GM18526 (cell line): ENCODE measurements at regions not wholly inside any gene's neighbourhood (a gene's known extent, or its start where the extent isn't known, plus 50 kb on each side); places are given as distances from the start of the nearest gene placed in this dataset.

Experiments
- POLR2A ChIP-seq: IDR thresholded peaks from 3 replicates; pipeline ENCODE4 v1.6.1; 2011; ENCODE audit not compliant: insufficient read length; ENCODE audit errors: extremely low read depth

DNA sequence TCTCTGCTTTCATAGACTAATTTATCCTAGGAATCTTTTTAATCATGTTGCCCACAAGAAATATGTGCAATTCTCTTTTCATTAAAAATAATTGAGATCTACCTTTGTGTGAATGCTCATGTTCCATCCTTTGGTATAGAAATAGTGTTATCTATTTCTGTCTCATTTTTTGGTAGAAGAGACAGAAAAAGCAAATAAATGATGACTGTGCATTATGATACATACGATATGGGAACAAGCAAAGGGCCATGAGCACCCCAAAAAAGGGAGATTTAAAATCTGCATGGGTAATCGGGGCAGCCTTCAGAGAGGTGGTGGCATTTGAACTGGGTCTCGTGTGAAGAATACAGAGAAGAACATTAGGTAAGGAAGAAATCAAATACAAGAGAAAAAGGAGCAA, 1197.5 kb upstream of the AUTS2 start:
- TF ChIP-seq POLR2A, result no peak

DNA sequence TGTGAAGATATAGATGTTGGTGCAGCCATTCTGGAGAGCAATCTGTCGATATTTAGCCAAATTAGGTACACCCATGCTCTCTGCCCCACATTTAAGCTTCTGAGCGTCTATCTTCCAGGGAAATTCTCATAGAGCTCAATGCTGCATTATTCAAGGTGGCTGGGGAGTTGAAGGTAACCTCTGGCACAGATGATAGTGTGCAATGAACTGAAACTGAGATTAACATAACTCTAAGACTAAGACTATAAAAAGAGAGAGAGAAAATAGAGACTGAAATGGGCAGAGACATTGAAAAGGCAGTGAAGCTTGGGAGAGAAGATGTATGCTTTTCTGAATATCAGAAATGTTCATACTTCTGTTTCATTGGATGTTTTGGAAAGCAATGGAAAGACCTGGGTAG, 1197.0 kb upstream of the AUTS2 start:
- TF ChIP-seq POLR2A, result no peak

DNA sequence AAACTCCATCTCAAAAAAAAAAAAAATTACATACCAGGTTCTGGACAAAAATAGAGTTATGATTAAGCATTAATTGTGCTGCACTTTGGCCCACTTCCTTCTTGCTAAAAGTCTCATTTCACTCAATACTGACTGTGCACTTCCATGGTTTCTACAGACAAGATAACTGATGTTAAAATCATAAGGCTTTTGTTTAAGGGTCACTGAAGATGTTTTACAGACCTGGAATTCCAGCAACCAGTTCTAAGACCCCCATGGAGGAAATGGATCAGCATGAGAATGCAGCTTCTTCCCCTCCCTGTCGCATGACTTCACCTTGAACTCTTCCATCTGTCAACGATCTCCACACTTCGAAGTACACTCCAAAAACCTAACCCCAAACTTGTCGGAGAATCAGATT, 1191.8 kb upstream of the AUTS2 start:
- no peak for TF ChIP-seq POLR2A

GRCh38 chr7:68407460-68407859, 1190.8 kb upstream of the AUTS2 start:
- TF ChIP-seq POLR2A, result no peak

- no peak for TF ChIP-seq POLR2A
Observed at GRCh38 chr7:68408873-68409272, 1189.4 kb upstream of the AUTS2 start.

GRCh38 chr7:68409851-68410250, 1188.4 kb upstream of the AUTS2 start:
- TF ChIP-seq POLR2A, result no peak

DNA sequence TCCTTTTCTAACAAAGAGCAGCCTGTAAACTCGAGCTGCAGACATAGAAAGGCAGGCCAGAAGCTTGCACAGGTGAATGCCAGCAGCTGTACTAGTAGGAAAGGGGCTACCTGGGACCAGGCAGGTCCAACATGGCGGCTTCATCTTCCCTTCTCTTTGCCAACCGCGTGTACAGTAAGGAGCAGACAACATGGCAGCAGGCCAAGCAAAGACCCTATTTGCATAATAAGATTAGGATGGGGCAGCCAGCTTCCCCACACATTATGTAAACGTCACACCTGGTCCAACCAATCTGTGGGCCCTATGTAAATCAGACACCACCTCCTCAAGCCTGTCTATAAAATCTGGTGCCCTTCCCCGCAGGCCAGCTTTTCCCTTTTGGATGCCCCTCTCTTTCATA, 1186.5 kb upstream of the AUTS2 start:
- no peak for TF ChIP-seq POLR2A

GRCh38 chr7:68414631-68415425, 1183.4 kb upstream of the AUTS2 start:
- no peak for TF ChIP-seq POLR2A

DNA sequence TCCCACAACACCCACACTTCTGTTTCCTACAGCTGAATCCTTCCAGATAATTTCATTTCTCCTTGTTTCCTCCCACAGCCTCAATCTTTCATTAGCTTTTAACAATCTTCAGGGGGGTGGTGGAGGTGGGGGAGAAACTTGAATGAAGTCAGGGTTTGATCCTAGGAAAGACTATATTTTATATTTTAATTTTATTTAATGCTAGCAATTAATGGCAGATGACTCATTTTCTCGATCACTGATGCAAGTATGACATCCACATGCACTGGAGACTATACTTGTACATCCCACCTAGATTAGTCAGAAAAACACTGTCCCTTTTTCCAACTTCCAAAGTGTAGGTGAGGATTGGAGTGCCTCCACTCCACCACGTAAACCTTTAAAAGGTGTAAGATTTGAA, 1181.3 kb upstream of the AUTS2 start:
- TF ChIP-seq POLR2A, result no peak

GRCh38 chr7:68417659-68418058, 1180.6 kb upstream of the AUTS2 start:
- TF ChIP-seq POLR2A, result no peak

DNA sequence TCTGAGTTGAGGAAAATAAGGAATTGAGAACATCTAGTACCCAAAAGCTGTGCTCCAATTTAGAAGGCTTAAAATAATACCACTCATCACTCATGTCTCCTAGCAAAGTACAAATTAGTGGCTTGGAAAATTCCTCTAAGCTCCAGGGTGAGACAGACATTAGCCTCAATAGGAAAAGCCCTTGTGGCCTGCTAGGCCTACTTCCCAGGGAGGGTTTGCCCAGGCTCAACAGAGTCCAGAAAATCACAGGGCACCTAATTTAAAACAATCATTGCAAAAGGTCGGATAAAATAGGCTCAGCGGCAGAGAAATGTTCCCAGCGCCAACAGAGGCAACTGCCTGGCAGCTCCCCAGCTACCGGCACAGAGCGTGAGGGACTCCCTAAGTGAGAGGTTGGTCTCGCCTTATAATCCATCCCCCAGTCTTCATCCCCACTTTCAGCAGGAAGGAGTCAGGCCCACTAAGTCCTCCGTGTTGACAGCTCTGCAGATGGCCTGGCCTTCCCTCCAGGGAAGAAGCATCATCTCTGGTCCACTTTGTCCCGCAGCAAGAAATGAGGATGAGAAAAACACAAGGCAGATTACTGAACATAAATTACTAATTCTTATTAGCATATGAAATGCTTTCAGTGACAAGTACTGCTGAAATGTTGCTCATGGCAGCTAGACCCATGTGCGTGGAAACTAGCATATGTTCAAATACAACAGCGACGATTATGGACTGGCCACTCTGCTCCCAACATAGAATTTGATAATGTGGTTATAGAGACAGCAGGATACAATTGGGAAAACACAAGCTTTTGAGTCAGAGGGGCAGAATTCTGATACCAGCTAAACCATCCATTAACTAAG, 1177.7 kb upstream of the AUTS2 start:
- no peak for TF ChIP-seq POLR2A

- TF ChIP-seq POLR2A, result no peak
Observed at GRCh38 chr7:68421712-68422111, 1176.6 kb upstream of the AUTS2 start.

DNA sequence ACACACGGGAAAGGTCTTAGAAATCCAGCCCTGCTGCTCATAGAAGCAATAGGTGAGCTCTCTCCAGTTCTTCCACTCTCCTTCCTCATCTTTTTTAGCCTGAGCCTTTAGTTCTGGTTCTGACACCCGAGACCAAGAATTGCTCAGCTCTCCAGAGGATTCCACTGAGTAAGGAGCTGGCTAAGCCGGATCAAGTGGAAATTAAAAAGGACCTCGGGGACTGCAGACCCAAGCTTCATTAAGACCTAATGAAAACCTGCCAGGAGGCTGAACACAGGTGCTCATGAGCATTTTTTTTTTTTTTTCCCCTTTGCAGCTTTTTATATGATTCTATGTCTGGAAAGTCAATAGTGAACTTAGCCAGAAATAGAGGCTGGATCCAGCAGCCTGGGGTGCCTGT, 1176.0 kb upstream of the AUTS2 start:
- no peak for TF ChIP-seq POLR2A

DNA sequence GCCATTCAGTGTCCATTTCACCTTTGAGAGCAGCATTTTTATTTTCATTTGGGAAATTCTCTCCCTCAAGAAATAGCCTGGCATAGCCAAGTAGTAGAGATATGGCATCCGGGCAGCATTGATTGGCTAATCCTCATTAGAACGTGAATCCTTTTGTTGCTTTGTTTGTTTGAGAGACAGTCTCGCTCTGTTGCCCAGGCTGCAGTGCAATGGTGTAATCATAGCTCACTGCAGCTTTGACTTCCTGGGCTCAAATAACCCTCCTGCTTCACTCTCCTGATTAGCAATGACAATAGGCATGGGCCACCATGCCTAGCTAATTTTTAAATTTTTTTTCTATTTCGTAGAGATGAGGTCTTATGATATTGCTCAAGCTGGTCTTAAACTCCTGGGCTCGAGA, 1174.9 kb upstream of the AUTS2 start:
- no peak for TF ChIP-seq POLR2A

DNA sequence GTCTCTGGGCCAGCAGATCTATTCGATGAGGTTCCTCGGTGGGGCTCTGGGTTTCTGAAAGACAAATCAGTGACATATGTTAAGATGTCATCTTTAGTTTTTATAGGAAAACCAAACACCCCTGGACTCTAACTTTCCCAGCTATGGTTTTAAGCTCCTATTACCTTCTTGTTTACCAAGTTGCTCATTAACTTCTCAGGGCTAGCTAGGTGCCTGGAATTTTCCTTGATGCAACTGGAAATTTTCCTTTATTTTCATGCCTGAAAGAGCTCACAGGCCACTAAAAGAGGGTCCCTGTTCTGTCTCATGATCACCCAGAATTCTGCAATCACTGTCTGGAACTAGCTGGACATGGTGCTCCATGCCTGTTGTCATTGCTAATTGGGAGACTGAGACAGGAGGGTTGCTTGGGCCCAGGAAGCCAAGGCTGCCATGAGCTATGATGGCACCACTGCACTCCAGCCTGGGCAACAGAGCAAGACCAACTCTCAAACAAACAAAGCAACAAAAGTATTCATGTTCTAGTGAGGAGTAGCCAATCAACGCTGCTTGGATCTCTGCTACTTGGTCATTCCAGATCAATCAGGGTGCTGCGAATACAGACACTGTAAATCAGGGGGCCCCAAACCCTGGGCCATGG, 1173.5 kb upstream of the AUTS2 start:
- no peak for TF ChIP-seq POLR2A

- TF ChIP-seq POLR2A, result no peak
Observed at GRCh38 chr7:68425377-68425776, 1172.9 kb upstream of the AUTS2 start.
